GM21515 (cell line): ENCODE measurements at regions not wholly inside any gene's neighbourhood (a gene's known extent, or its start where the extent isn't known, plus 50 kb on each side); places are given as distances from the start of the nearest gene placed in this dataset.
"Not testable (repeated sequence)": the region's sequence is repeated elsewhere in the genome, so short reads cannot be mapped to it uniquely, and the experiment has no call there.

Source experiments
- ATAC-seq: cut with Tn5 transposase; IDR thresholded peaks from one replicate; pipeline ENCODE4 v1.9.1; 2021; ENCODE audit not compliant: unreplicated experiment

GRCh38 chr3:95810462-95810861 lies 1003.9 kb upstream of the EPHA6 start:
- ATAC-seq: no peak

GRCh38 chr3:95813244-95813643 lies 1001.1 kb upstream of the EPHA6 start:
- ATAC-seq: no peak

DNA sequence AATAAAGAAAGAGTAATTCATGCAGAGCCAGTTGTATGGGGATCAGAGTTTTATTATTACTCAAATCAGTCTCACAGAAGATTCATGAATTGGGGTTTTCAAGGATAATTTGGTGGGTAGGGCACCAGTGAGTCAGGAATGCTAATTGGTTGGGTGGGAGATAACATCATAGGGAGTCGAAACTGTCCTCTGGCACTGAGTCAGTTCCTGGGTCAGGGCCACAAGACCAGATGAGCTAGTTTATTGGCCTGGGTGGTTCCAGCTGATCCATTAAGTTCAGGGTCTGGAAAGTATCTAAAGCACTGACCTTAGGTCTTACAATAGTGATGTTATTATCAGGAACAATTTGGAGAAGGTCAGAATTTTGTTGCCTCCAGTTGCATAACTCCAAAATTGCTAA lies 998.6 kb upstream of the EPHA6 start:
- ATAC-seq: no peak

- no peak for ATAC-seq
These were observed 988.0 kb upstream of the EPHA6 start for GRCh38 chr3:95826419-95826818.

DNA sequence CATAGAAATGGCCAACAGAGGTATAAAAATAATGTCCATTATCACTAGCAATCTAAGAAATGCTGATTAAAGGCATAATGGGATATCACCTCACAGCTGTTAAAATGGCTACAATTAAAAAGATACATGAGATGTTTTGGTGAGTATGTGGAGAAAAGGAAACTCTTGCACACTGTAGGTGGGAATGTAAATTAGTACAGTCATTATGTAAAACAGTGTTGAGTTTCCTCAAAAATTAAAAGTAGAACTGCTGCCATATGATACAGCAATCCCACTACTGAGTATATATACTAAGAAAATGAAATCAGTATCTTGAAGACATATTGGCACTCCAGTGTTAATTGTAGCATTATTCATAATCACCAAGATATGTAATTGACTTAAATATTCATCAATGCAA lies 982.2 kb upstream of the EPHA6 start:
- ATAC-seq: no peak

- not testable (repeated sequence) for ATAC-seq
These were observed 953.8 kb upstream of the EPHA6 start for GRCh38 chr3:95860628-95861027.

DNA sequence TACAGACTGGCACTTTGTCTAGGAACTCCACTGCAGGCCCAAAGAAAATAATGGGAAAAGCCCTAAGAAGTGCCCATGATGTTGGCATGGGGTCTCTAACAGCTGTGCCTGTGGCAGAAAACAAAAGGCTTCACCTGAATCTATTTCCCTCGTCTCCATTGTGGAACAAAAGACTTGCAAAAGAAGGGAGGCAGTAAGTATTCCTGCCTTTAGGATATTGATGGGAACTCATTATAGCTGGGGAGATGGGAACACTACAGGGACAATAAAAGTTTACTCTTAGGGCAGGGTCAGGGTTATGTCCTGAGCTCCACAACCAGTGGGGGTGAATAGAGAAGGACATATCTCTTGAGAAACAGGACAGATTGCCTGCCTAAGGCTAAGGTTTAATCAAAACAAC lies 930.6 kb upstream of the EPHA6 start:
- ATAC-seq: no peak

- no peak for ATAC-seq
These were observed 927.8 kb upstream of the EPHA6 start for GRCh38 chr3:95886616-95887015.

DNA sequence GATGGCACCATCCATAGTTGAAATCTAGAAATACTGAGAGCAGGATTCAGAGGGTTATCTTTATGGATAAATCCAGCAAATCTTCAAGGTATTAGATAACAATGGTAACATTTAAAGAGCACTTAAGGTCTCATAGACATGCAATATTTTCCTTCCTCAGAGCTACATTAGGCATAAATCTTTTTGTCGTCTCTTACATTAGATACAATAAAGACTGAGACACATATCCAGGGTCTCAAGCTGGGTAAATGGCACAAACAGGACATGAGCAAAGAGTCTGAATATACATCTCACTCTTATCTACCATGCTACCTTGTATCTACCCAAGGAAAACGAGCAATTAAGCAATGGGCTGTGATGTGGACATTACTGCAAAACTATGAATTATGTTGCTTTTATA lies 927.3 kb upstream of the EPHA6 start:
- ATAC-seq: no peak

DNA sequence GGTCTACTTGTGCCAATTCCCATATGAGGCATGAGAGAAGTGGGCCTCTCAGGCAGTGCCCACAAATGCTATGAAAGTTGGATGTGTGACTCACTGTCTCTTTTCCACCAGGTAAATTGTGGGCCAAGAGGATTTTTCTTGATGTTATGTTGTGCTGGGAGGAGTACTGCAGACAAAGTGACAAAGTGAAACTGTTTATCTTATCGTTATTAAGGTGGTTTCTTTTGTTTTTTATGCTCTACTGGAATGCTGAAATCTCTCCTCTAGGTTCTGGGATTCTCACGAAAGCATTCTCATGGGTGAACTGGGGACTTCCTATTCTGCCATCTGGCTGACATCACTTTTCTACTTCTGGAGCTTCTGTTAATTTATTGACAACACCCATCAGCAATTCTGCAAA lies 919.6 kb upstream of the EPHA6 start:
- ATAC-seq: no peak

GRCh38 chr3:95899494-95899893 lies 914.9 kb upstream of the EPHA6 start:
- ATAC-seq: no peak

- ATAC-seq: no peak
These were observed 914.5 kb upstream of the EPHA6 start for GRCh38 chr3:95899911-95900310.

DNA sequence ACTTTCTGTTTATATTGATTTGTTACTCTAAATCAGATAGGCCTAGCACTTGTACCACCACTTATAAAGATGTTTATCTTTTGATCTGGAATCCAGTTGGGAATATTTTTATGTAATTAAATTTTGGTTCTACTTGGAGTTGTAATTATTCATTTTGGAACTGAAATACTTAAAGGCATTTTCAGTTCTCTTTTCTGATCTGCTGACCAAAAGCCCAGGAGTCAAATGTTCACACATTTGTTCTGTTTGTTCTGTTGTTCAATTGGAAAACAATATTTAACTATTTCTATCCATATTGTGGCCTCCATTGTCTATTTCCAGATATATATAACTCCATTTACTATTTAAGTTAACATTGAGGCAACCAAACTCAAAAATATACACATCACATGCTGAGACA lies 912.4 kb upstream of the EPHA6 start:
- ATAC-seq: no peak

DNA sequence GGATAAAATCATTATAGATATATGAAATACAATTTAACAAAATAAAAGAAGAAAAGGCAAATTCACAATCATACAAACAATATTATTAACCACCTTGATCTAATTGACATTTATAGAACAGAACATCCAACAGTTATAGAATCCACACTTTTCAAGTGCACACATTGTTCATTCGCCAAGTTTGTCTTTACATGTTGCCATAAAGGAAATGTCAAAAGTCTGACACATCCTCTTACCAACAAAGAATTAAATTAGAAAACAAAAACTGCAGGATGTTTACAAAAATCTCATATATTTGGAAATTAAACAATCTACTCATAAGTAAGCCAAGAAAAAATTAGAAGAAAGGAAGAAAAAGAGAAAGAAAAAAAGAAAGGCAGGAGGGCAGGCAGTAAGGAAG lies 909.2 kb upstream of the EPHA6 start:
- ATAC-seq: no peak

DNA sequence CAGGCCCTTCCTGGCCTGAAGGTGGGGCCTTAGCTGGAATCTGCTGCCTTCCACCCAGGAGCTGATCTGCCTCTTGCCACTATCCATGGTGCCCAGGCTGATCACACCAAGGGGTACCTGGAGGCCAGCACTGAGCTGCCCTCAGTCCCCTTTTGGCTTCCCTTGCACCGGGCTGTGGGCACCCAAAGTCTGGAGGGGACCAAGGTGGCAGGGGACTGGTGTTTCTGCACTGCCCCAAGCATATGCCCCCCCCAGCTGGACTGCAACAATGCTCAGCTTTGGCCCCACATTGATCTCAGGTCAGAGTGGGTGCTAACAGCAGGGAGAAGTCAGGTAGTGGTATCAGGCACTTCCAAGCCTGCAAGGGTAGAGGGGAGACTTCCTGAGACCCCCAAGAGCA lies 902.6 kb upstream of the EPHA6 start:
- ATAC-seq: no peak

- no peak for ATAC-seq
These were observed 890.7 kb upstream of the EPHA6 start for GRCh38 chr3:95923496-95924210.

GRCh38 chr3:95926904-95927501 lies 887.4 kb upstream of the EPHA6 start:
- no peak for ATAC-seq

GRCh38 chr3:95934181-95934580 lies 880.2 kb upstream of the EPHA6 start:
- no peak for ATAC-seq

DNA sequence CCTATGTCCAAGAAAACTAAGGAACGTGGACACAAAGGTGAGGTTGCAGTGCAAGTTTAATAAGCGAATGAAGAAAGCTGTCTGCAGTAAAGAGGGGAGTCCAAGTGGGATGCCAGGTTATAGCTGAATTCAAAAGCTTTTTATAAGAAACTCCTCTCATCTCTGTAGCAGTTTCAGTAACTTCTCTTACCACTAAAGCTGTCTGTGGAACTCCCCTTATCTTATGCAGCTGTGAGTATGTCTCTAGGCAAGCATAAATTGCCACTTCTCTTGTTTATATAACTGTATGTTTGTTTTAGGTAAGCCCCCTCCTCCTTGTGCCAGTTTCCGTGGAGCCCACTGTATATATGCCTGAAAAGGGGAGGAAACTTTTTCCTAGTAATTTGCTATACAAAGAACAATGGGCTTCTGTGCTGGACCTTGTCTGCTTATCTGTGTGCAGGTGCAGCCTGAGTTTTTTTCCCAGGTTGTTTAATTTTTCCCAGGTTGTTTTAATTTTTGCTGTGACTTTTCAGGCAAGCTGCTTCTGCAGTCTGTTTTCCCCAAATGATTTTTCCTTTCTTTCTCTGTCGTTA lies 875.1 kb upstream of the EPHA6 start:
- no peak for ATAC-seq

- ATAC-seq: no peak
These were observed 848.6 kb upstream of the EPHA6 start for GRCh38 chr3:95965704-95966336.

DNA sequence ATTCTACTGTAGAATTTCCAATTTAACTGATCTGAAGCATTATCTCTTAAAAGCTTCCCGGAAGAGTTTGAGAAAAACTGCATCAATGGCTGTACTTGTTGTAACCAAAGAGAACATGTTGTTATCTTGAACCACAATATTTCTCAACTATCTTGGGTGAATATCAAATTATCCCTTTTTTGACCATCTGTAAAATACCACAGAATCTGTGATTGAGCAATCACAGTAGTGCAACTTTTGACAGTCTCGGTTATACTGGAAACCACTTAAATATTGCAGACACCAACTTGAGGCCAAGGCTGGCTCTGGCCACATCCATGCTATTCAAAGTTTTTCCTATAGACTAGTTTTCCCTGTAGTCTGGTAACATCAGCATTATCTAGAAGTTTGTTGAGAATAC lies 842.8 kb upstream of the EPHA6 start:
- ATAC-seq: no peak

GRCh38 chr3:95994338-95994737 lies 820.1 kb upstream of the EPHA6 start:
- ATAC-seq: no peak
